Mammary epithelial cell (primary cell): ENCODE measurements at regions not wholly inside any gene's neighbourhood (a gene's known extent, or its start where the extent isn't known, plus 50 kb on each side); places are given as distances from the start of the nearest gene placed in this dataset.

Experiments used
- CTCF ChIP-seq, 2 donors: IDR thresholded peaks in 1 of 2; conservative IDR thresholded peaks in 1 of 2; 2 replicates each; pipeline ENCODE4 v1.5.1; 2011 to 2012; ENCODE audit warnings: inconsistent platforms in 2 of 2, low read length in 2 of 2, mild to moderate bottlenecking in 2 of 2, control low read depth in 1 of 2, low read depth in 1 of 2; ENCODE audit not compliant: insufficient read depth in 1 of 2; ENCODE audit errors: extremely low read depth in 1 of 2
- EZH2 ChIP-seq: IDR thresholded peaks from 2 replicates; pipeline ENCODE4 v1.6.1; 2012; ENCODE audit warnings: low read length, inconsistent platforms, borderline replicate concordance

- TF ChIP-seq EZH2: no peak
- TF ChIP-seq CTCF (conservative IDR thresholded peaks at IDR 0.05 in 1 of 2, IDR thresholded peaks at IDR 0.05 in 1 of 2; ENCODE audit: extremely low read depth in 1 of 2, insufficient read depth in 1 of 2, low read depth in 1 of 2, low read length in 2 of 2): no peak
Measured at GRCh38 chr21:39022466-39022862, 160.8 kb downstream of the PSMG1 start.
